AG04449 (cell line): ENCODE measurements at regions not wholly inside any gene's neighbourhood (a gene's known extent, or its start where the extent isn't known, plus 50 kb on each side); places are given as distances from the start of the nearest gene placed in this dataset.

Source experiments
- CTCF ChIA-PET: fragments of 350-600 bp; formaldehyde crosslinking; extraction: SDS; loops from one replicate; lab custom pipeline; 2021; ENCODE audit warnings: antibody characterized with exemption; lab: Yijun Ruan, JAX
- POLR2A ChIA-PET: fragments of 400-600, 350-600 bp; formaldehyde crosslinking; extraction: SDS; loops from one replicate; lab custom pipeline; 2020; ENCODE audit warnings: antibody characterized with exemption, inconsistent platforms; lab: Yijun Ruan, JAX
- DNase-seq: peaks from one replicate; pipeline ENCODE4 v3.0.0-alpha.2; 2010; ENCODE audit warnings: low read depth, low spot score
- H3K4me3 ChIP-seq: 2 replicates; pipeline ENCODE4 v1.5.1; 2011; ENCODE audit warnings: low read depth, mild to moderate bottlenecking, control low read depth, low read length
- TF ChIP-seq, protein P1 (sequence below): IDR thresholded peaks from one replicate; pipeline ENCODE4 v1.5.1; 2011; ENCODE audit warnings: mild to moderate bottlenecking, moderate library complexity, low read length, control low read depth, inconsistent platforms; ENCODE audit not compliant: insufficient read depth; ENCODE audit errors: missing control alignments

DNA sequence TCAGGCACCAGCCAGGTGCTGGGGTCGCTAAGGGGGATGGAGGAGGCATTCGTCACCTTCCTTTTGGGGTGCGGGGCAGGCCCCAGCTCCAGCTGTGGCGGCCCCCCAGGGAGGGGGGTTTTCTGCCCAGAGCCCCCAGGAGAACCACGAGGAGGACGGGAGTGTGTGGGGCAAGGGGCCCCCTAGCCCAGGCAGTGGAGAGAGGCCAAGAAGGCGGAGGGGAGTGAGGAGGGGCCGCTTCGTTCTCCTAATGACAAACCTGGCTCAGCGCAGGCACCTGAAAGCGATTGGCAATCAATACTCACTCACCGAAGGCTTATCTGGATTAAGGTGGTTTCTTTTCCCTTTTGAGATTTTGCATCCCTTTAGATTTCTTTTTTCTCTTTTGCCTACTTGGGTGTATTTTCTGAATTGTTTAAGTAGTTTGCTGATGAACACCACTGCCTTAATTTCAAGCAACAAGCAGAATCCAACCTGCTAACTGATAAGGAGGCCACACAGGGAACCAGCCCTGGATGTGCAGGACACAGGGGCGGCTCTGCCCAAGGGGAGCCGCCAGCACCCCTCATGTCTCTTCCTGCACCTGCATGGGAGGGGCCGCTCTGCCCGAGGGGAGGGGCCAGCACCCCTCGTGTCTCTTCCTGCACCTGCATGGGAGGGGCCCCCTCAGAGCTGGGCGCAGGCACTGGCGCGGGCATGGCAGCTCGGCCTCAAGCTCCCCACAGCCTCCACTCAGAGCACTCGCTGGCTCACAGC is 122.3 kb downstream of the BRD1 start:
- POLR2A ChIA-PET = no interaction called here
- TF ChIP-seq, protein P1, sequence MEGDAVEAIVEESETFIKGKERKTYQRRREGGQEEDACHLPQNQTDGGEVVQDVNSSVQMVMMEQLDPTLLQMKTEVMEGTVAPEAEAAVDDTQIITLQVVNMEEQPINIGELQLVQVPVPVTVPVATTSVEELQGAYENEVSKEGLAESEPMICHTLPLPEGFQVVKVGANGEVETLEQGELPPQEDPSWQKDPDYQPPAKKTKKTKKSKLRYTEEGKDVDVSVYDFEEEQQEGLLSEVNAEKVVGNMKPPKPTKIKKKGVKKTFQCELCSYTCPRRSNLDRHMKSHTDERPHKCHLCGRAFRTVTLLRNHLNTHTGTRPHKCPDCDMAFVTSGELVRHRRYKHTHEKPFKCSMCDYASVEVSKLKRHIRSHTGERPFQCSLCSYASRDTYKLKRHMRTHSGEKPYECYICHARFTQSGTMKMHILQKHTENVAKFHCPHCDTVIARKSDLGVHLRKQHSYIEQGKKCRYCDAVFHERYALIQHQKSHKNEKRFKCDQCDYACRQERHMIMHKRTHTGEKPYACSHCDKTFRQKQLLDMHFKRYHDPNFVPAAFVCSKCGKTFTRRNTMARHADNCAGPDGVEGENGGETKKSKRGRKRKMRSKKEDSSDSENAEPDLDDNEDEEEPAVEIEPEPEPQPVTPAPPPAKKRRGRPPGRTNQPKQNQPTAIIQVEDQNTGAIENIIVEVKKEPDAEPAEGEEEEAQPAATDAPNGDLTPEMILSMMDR = no peak
- DNase-seq = no peak
- CTCF ChIA-PET = no interaction called here
- no peak overlapping the region for H3K4me3 ChIP-seq

DNA sequence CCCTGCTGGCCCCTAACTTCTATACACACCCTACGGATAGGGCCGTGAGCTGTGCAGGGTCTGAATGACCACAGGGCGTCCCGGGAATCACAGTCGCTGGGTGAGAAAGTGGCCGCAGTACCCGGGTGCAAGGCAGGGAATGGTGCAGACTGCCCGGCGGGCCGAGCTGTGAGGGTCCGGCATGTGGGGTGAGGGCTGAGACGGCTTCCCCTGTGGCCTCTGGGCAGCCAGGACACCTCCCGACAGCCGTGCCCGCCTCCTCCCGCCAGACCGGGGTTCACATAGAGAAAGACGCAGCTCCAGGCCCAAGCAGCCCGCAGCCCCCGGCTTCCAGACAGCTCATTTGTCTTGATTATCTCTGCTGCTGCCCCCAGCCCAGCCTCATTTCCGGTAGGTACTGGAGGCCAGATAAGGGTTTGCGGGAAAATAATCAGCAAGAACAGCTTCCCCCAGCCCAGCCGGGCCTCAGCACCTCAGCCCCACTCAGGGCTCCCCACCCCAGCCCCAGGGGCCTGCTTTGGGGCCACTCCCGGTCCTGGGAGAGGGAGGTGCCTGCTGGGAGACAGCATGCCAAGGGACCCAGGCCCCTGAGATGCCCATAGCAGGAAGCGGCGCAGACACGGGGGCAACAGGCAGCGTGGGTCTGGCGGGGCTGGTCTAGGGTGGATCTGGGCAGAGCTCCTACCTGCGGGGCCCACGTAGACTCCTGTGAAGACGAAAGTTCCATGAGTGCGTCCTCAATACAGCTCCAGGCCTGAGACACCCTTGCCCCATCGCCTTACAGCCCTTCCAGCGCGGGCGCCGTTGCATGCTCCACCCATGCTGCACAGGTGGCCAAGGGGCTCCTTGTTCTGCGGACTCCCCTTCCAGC is 123.1 kb downstream of the BRD1 start:
- POLR2A ChIA-PET = no interaction called here
- TF ChIP-seq, protein P1 = no peak
- CTCF ChIA-PET = no interaction called here
- no peak for DNase-seq
- no peak overlapping the region for H3K4me3 ChIP-seq

DNA sequence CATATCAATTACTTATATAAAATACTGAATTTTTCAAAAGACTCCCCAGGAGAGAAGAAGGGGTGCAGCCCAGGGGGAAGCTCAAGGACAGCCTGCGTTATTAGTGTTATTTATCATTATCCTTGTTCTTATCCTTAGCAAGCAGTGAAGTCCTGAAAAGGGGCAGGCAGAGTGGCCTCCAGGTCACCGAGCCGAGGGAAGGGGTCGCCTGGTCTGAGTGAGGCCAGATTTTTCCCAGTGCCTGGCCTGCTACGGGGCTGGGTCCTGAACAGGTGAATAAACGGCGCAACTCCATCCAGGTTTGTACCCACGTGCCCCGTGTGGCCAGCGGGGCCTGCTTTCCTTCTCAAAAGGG is 123.7 kb downstream of the BRD1 start:
- ChIA-PET CTCF (interaction anchor here (1.1 kb wide), 1 partner anchor 21 kb away, joined by 4 read pairs; no protein-coding TSS in a partner anchor), POLR2A (no interaction called here)
- H3K4me3 ChIP-seq = no peak overlapping the region
- no peak for DNase-seq
- TF ChIP-seq, protein P1 = no peak

DNA sequence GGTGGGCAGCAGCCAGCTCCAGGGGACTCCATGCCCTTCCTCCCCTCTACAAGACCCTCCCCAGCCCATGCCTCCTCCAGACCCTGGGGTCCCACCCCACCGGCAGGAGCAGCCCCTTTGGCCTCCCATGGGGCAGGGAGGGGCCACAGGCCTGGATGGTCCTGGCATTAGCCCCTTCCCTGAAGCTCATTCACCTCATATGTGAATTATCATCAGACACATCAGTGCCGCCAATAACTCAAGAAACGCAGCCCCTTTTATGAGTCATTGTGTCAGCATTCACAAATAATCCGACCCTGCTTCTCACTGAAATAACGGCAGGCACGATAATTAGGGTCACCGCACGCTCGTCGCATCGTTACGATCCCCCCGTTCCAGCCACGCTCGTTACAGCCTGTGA is 124.2 kb downstream of the BRD1 start:
- no peak for DNase-seq
- H3K4me3 ChIP-seq = no peak overlapping the region
- TF ChIP-seq, protein P1 = no peak
- ChIA-PET POLR2A (no interaction called here), CTCF (interaction anchor here (1.1 kb wide), 1 partner anchor 21 kb away, joined by 4 read pairs; no protein-coding TSS in a partner anchor)

DNA sequence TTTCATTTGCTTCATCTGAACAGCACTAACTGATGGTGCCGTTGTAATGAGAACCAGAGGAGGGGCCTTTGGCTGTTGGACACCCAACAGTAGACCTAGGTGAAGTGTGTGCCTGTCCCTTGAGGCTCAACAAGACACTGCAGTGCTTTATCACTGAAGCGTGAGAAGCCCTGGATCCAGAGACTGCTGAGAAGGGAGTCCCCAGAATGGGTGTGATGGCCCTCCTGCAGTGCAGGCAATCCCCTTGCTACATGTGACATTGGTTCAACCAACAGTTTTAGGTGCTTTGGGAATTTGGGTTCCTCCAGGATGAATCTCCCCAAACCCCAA is 125.6 kb downstream of the BRD1 start:
- TF ChIP-seq, protein P1 = no peak
- ChIA-PET POLR2A (interaction anchor here (0.5 kb wide), 1 partner anchor 13 kb away, joined by 3 read pairs; no protein-coding TSS in a partner anchor), CTCF (no interaction called here)
- no peak for DNase-seq
- no peak overlapping the region for H3K4me3 ChIP-seq
